ENCODE measurements at regions not wholly inside any gene's neighbourhood (a gene's known extent, or its start where the extent isn't known, plus 50 kb on each side); places are given as distances from the start of the nearest gene placed in this dataset.
A peak's percentile ranks its signal among the peaks of the same experiment; 100 is the strongest.

DNA sequence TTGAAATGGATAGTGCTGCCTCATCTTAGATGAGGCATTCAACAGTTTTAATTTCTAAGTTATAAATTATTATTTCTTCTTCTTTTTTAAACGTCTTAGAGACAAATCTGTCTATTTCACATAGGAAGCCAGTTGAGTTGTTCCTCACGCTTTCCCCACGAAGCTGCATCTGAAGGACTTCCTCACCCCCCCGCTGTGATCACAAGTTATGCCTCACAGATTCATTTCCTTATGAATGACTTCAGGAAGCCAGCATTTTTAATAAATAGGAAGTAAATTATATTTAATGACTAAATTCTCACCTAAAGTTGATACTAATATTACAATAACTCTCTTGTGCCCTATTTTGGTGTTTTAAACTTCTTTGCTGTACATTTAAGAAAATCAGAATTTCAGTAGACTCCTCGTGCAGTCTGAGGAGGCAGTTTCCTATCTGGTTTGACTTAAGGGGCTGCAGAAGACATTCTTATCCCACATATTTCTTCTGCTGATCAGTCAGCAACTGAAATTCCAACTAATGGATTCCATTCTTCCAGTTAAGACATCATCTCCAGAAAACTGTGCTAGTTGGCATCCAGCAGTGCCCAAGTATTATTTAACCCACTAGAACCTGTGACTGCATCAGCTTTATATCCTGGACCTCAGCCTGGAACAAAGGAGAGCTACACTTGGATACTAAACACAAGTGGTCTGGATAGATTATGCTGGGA is 182.7 kb upstream of the CCN2 start:
- Mint-ChIP-seq H3K27ac (no peak overlapping the region), H3K4me1 (peaks cover 19% of the 10 kb centered on the region), H3K27me3 (ENCODE audit: low read depth) (no peaks in the 10 kb centered on the region), H3K9me3 (no peaks in the 10 kb centered on the region), H3K4me3 (no peak overlapping the region), H3K36me3 (no peaks in the 10 kb centered on the region)
- no peak for DNase-seq (ENCODE audit: low spot score in 2 of 2, unreplicated experiment in 2 of 2)
- TF ChIP-seq, protein P1, sequence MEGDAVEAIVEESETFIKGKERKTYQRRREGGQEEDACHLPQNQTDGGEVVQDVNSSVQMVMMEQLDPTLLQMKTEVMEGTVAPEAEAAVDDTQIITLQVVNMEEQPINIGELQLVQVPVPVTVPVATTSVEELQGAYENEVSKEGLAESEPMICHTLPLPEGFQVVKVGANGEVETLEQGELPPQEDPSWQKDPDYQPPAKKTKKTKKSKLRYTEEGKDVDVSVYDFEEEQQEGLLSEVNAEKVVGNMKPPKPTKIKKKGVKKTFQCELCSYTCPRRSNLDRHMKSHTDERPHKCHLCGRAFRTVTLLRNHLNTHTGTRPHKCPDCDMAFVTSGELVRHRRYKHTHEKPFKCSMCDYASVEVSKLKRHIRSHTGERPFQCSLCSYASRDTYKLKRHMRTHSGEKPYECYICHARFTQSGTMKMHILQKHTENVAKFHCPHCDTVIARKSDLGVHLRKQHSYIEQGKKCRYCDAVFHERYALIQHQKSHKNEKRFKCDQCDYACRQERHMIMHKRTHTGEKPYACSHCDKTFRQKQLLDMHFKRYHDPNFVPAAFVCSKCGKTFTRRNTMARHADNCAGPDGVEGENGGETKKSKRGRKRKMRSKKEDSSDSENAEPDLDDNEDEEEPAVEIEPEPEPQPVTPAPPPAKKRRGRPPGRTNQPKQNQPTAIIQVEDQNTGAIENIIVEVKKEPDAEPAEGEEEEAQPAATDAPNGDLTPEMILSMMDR (IDR thresholded peaks at IDR 0.05; ENCODE audit: unreplicated experiment) = no peak

- TF ChIP-seq, protein P1 (IDR thresholded peaks at IDR 0.05; ENCODE audit: unreplicated experiment) = no peak
- Mint-ChIP-seq H3K36me3 (no peaks in the 10 kb centered on the region), H3K27me3 (ENCODE audit: low read depth) (no peaks in the 10 kb centered on the region), H3K4me3 (no peak overlapping the region), H3K4me1 (peaks cover 19% of the 10 kb centered on the region), H3K9me3 (no peaks in the 10 kb centered on the region), H3K27ac (peak overlapping the region; percentile 13)
- no peak for DNase-seq (ENCODE audit: low spot score in 2 of 2, unreplicated experiment in 2 of 2)
Measured at GRCh38 chr6:132132924-132133639, 181.9 kb upstream of the CCN2 start.

GRCh38 chr6:132132422-132132821 is 181.2 kb upstream of the CCN2 start:
- Mint-ChIP-seq H3K36me3 (no peaks in the 10 kb centered on the region), H3K4me1 (peaks cover 19% of the 10 kb centered on the region), H3K9me3 (peaks cover under 1% of the 10 kb centered on the region), H3K27ac (peak overlapping the region; percentile 13), H3K27me3 (ENCODE audit: low read depth) (no peaks in the 10 kb centered on the region), H3K4me3 (no peak overlapping the region)
- DNase-seq (ENCODE audit: low spot score in 2 of 2, unreplicated experiment in 2 of 2) = no peak
- TF ChIP-seq, protein P1 (IDR thresholded peaks at IDR 0.05; ENCODE audit: unreplicated experiment) = no peak

- H3K36me3 Mint-ChIP-seq = no peaks in the 10 kb centered on the region
- H3K4me3 Mint-ChIP-seq = no peak overlapping the region
- H3K27me3 Mint-ChIP-seq (ENCODE audit: low read depth) = no peaks in the 10 kb centered on the region
- H3K27ac Mint-ChIP-seq = peak overlapping the region; percentile 76
- DNase-seq (ENCODE audit: low spot score in 2 of 2, unreplicated experiment in 2 of 2) = no peak
- peaks cover 7% of the 10 kb centered on the region for H3K9me3 Mint-ChIP-seq
- TF ChIP-seq, protein P1 (IDR thresholded peaks at IDR 0.05; ENCODE audit: unreplicated experiment) = no peak
- H3K4me1 Mint-ChIP-seq = peaks cover 19% of the 10 kb centered on the region
Measured at GRCh38 chr6:132131758-132132157, 180.6 kb upstream of the CCN2 start.

DNA sequence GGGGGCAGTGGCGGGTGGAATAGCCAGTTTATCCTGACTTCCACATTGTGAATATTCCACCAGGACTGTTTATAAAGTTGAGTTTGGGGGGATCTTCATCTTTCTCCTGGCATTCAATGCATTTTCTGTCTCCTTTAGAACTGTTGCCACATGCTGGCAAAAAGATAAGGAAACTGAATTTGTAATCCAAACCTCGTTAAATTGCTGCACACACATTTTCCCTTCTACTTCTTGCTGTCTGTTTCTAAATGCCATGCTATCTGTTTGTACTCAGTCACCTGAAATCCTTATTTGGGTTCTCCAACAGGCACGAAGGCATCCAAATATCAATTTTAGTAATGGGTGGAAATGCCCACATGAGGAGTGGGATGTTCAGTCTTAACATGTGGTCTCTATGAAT is 180.2 kb upstream of the CCN2 start:
- H3K27ac Mint-ChIP-seq = peak overlapping the region; percentile 76

More for the DNA sequence above, 180.2 kb upstream of the CCN2 start:
- Mint-ChIP-seq H3K4me3 (no peak overlapping the region), H3K36me3 (no peaks in the 10 kb centered on the region), H3K27me3 (ENCODE audit: low read depth) (no peaks in the 10 kb centered on the region), H3K4me1 (peaks cover 19% of the 10 kb centered on the region), H3K9me3 (peaks cover 10% of the 10 kb centered on the region)
- no peak for DNase-seq (ENCODE audit: low spot score in 2 of 2, unreplicated experiment in 2 of 2)
- TF ChIP-seq, protein P1 (IDR thresholded peaks at IDR 0.05; ENCODE audit: unreplicated experiment) = no peak
